ENCODE measurements at regions not wholly inside any gene's neighbourhood (a gene's known extent, or its start where the extent isn't known, plus 50 kb on each side); places are given as distances from the start of the nearest gene placed in this dataset.

DNA sequence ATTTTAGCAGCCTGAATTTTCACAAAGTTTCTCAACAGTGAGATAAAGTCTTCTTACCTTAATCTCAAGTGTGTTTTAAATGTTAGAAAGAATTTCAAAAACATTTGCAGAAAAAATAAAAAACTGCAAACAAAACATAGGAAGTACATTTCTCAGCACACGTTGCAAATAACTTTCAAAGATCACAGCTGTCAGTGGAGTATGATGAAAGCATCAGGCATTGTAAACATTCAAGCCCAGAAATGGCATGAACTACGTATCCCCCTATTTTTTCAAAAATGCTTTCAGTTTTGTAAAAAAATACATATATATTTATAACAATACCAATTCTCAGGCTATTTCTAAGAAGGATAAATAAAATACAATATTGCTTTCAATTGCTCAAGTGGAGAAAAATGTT, 320.6 kb upstream of the TFPI start:
- TF ChIP-seq GLIS3 (CRISPR knock-in tag; IDR thresholded peaks at IDR 0.05), result no peak
- no peak for TF ChIP-seq PPARA (CRISPR knock-in tag; IDR thresholded peaks at IDR 0.05; ENCODE audit: borderline replicate concordance)
- no peak for TF ChIP-seq ESRRG (CRISPR knock-in tag; IDR thresholded peaks at IDR 0.05)
- no peak for TF ChIP-seq ZFP30 (CRISPR knock-in tag; IDR thresholded peaks at IDR 0.05)
- no peak for TF ChIP-seq ARNTL (CRISPR knock-in tag; IDR thresholded peaks at IDR 0.05; ENCODE audit: borderline replicate concordance, low read depth)
- TF ChIP-seq ZNF70 (CRISPR knock-in tag; IDR thresholded peaks at IDR 0.05), result no peak
- TF ChIP-seq, protein P1, sequence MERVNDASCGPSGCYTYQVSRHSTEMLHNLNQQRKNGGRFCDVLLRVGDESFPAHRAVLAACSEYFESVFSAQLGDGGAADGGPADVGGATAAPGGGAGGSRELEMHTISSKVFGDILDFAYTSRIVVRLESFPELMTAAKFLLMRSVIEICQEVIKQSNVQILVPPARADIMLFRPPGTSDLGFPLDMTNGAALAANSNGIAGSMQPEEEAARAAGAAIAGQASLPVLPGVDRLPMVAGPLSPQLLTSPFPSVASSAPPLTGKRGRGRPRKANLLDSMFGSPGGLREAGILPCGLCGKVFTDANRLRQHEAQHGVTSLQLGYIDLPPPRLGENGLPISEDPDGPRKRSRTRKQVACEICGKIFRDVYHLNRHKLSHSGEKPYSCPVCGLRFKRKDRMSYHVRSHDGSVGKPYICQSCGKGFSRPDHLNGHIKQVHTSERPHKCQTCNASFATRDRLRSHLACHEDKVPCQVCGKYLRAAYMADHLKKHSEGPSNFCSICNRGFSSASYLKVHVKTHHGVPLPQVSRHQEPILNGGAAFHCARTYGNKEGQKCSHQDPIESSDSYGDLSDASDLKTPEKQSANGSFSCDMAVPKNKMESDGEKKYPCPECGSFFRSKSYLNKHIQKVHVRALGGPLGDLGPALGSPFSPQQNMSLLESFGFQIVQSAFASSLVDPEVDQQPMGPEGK (CRISPR knock-in tag; IDR thresholded peaks at IDR 0.05; ENCODE audit: borderline replicate concordance), result no peak
- no peak for TF ChIP-seq TCF4 (CRISPR knock-in tag; IDR thresholded peaks at IDR 0.05; ENCODE audit: borderline replicate concordance)

Measured in SK-N-SH treated with all-trans-retinoic acid at 6 μM for 48 hours (cell line).